Type B pancreatic cell (in vitro differentiated cells): ENCODE measurements at regions not wholly inside any gene's neighbourhood (a gene's known extent, or its start where the extent isn't known, plus 50 kb on each side); places are given as distances from the start of the nearest gene placed in this dataset.

Source experiments
- DNase-seq: peaks from one replicate; pipeline ENCODE4 v3.0.0; 2021; ENCODE audit warnings: mixed read lengths; ENCODE audit not compliant: unreplicated experiment; ENCODE audit errors: extremely low spot score
- H3K27ac Mint-ChIP-seq: 2 replicates; pipeline ENCODE4 v1.8.0; 2021; ENCODE audit warnings: mild to moderate bottlenecking, mixed read lengths
- H3K27me3 Mint-ChIP-seq: 2 replicates; pipeline ENCODE4 v1.8.0; 2021; ENCODE audit warnings: mixed read lengths
- H3K36me3 Mint-ChIP-seq: 2 replicates; pipeline ENCODE4 v1.8.0; 2021; ENCODE audit warnings: mixed read lengths
- H3K4me1 Mint-ChIP-seq: one replicate; pipeline ENCODE4 v1.8.0; 2021; ENCODE audit warnings: mixed read lengths; ENCODE audit not compliant: unreplicated experiment
- H3K4me3 Mint-ChIP-seq: 2 replicates; pipeline ENCODE4 v1.8.0; 2021; ENCODE audit warnings: mild to moderate bottlenecking, mixed read lengths
- H3K9me3 Mint-ChIP-seq: 2 replicates; pipeline ENCODE4 v1.8.0; 2021; ENCODE audit warnings: mixed read lengths
- TF ChIP-seq, protein P1 (sequence below): fragments of 200-600 bp; sonication (generic); conservative IDR thresholded peaks from 2 replicates; pipeline ENCODE4 v1.5.0; 2021; ENCODE audit warnings: antibody characterized with exemption, mild to moderate bottlenecking

DNA sequence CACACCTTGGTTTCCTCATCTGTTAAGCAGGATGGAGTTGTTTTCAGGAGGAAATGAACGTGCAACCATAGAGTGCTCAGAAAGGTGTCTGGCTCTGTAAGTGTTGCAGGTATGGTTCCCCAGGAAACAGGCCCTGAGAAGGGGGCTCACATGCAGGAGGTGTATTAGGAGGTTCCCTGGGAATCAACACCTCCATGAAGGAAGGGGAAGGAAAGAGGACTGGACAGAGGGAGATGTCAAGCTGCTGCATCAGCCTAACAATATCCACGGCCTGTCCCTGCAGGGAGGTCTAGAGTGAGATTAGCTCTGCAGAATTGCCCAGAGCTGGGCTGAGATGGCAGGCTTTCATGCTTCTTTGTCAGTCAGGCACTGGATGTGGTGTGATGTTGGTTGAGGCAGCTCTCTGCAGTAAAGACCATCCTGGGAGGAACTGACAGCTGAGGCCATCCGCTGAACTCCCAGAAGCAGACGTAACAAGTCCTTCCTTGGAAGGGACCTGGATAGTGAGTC is 373.3 kb downstream of the ZNF536 start:
- Mint-ChIP-seq H3K4me1 (peaks cover 16% of the 10 kb centered on the region), H3K36me3 (no peaks in the 10 kb centered on the region), H3K27ac (no peak overlapping the region), H3K9me3 (peaks cover 10% of the 10 kb centered on the region), H3K27me3 (peaks cover 20% of the 10 kb centered on the region), H3K4me3 (no peak overlapping the region)
- TF ChIP-seq, protein P1, sequence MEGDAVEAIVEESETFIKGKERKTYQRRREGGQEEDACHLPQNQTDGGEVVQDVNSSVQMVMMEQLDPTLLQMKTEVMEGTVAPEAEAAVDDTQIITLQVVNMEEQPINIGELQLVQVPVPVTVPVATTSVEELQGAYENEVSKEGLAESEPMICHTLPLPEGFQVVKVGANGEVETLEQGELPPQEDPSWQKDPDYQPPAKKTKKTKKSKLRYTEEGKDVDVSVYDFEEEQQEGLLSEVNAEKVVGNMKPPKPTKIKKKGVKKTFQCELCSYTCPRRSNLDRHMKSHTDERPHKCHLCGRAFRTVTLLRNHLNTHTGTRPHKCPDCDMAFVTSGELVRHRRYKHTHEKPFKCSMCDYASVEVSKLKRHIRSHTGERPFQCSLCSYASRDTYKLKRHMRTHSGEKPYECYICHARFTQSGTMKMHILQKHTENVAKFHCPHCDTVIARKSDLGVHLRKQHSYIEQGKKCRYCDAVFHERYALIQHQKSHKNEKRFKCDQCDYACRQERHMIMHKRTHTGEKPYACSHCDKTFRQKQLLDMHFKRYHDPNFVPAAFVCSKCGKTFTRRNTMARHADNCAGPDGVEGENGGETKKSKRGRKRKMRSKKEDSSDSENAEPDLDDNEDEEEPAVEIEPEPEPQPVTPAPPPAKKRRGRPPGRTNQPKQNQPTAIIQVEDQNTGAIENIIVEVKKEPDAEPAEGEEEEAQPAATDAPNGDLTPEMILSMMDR = no peak
- peak; percentile 31 for DNase-seq

DNA sequence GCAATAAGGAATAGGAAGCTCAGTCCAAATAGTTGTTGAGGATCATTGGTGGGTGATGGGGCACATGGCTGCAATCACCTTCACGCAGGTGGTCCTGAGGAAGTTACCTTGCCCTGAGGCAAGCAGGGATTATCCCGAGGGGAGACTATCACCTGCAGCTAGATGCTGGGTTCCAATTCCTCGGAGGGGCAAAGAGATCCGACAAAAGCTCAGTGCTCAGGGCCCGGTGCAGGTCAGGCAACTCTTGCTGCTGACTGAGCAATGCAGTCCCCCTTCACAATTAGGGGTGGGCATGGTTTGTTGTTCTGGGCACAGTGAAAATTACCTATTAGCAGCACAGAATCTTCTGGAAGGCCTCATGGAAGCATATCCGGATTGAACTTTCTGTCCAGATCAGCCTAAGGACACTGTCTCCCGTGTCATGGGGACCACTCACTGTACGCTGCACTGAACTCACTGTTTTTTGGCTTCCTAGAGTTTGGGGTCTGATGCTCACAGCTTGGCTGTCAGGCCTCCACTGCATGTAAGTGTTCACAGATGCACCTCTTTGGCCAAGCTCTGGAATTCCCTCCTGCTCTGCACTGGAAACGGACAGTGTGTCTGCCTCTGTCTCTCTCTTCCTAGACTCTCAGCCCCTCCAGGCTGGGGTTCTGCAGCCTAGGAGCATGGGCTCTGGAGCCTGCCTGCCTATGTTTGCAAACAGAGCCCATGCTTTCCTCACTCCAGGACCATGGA is 372.7 kb downstream of the ZNF536 start:
- TF ChIP-seq, protein P1 = no peak
- peaks cover 4% of the 10 kb centered on the region for H3K9me3 Mint-ChIP-seq
- peaks cover 16% of the 10 kb centered on the region for H3K4me1 Mint-ChIP-seq
- H3K27me3 Mint-ChIP-seq = peaks cover 23% of the 10 kb centered on the region
- DNase-seq = peak; percentile 49
- no peaks in the 10 kb centered on the region for H3K36me3 Mint-ChIP-seq
- H3K4me3 Mint-ChIP-seq = no peak overlapping the region
- H3K27ac Mint-ChIP-seq = no peak overlapping the region

DNA sequence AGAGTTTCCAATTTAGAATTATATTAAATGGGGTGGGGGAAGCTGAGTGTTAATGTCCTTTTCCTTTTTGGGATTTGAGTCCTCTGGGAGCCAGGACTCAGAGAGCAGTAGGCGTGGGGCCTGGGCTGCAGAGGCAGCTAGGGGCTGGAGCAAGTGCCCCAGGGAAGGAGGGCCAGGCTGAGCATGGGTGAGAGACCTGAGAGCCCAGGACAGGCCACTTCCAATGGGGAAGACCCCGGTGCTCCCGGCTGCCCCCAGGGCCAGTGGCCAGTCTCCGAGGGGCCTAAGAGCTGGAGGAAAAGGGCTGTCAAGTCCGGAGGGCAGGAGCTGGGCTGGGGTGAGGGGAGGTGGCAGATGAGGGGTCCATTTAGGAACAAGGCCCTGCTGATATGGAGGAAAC is 371.5 kb downstream of the ZNF536 start:
- no peaks in the 10 kb centered on the region for H3K36me3 Mint-ChIP-seq
- TF ChIP-seq, protein P1 = no peak
- no peak overlapping the region for H3K4me3 Mint-ChIP-seq
- no peak overlapping the region for H3K27ac Mint-ChIP-seq
- peaks cover 22% of the 10 kb centered on the region for H3K4me1 Mint-ChIP-seq
- no peaks in the 10 kb centered on the region for H3K9me3 Mint-ChIP-seq
- H3K27me3 Mint-ChIP-seq = peaks cover 23% of the 10 kb centered on the region
- DNase-seq = peak; percentile 66

DNA sequence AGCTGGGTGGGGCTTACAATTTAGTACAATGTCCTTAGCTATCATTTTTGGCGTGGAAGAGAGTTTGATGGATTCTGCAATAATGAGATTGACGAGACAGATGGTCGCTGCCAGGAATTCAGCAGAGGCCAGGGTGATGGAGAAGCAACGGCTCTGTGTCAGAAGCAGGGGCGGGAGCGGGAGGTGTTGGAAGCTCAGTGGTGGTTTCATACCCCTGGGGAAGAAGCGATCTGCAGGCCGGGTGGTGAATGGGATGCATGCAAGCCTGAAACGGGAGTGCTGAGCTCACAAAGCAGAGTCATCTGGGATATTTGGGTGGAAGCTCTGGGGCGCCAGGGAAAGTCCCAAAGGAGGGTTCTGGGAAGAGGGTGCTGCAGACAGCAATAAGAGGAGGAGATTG is 370.8 kb downstream of the ZNF536 start:
- peaks cover 25% of the 10 kb centered on the region for H3K4me1 Mint-ChIP-seq
- DNase-seq = peak; percentile 57
- H3K9me3 Mint-ChIP-seq = no peaks in the 10 kb centered on the region
- no peaks in the 10 kb centered on the region for H3K36me3 Mint-ChIP-seq
- no peak overlapping the region for H3K4me3 Mint-ChIP-seq
- H3K27me3 Mint-ChIP-seq = peaks cover 23% of the 10 kb centered on the region
- TF ChIP-seq, protein P1 = no peak
- no peak overlapping the region for H3K27ac Mint-ChIP-seq

DNA sequence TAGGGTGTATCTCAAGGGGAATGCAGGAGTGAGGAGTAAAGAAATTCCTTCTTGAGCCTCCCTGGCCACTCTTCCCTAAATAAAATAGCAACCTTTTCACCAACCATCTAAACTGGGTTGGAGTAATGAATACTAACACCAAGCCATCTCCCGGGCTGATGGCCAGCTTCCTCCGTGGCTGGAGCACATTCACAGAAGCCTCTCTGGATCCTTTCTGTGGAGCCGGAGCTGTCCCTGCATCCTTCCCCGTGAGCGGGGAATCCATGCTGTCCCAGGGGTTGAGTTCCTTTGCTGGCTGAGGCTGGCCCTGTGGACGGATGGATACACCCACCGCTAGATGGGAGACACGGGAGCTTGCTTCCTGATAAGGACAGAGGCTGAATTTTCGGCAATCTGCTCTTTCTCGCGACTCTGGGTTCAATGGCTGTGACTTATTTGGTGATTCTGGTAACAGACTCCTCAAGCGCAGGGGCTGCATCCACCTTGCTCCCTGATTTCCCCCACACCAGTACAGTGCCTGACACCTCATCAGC is 370.3 kb downstream of the ZNF536 start:
- peak; percentile 40 for DNase-seq
- TF ChIP-seq, protein P1 = no peak
- H3K4me3 Mint-ChIP-seq = peak overlapping the region; percentile 10
- H3K27me3 Mint-ChIP-seq = peaks cover 23% of the 10 kb centered on the region
- no peak overlapping the region for H3K27ac Mint-ChIP-seq
- H3K4me1 Mint-ChIP-seq = peaks cover 25% of the 10 kb centered on the region
- H3K9me3 Mint-ChIP-seq = no peaks in the 10 kb centered on the region
- H3K36me3 Mint-ChIP-seq = no peaks in the 10 kb centered on the region
